GM12891 (cell line): ENCODE measurements at regions not wholly inside any gene's neighbourhood (a gene's known extent, or its start where the extent isn't known, plus 50 kb on each side); places are given as distances from the start of the nearest gene placed in this dataset.

Experiments used
- PAX5 ChIP-seq: IDR thresholded peaks from 2 replicates; pipeline ENCODE4 v1.6.1; 2011; ENCODE audit warnings: low read length, moderate library complexity, mild to moderate bottlenecking; ENCODE audit not compliant: insufficient read depth, severe bottlenecking
- POLR2A ChIP-seq: IDR thresholded peaks from 2 replicates; pipeline ENCODE4 v1.6.1; 2011; ENCODE audit warnings: low read depth, low read length, control low read depth
- POLR2AphosphoS5 ChIP-seq: IDR thresholded peaks from 2 replicates; pipeline ENCODE4 v1.6.1; 2011; ENCODE audit warnings: low read depth, low read length, control low read depth
- SPI1 ChIP-seq: IDR thresholded peaks from 2 replicates; pipeline ENCODE4 v1.6.1; 2011; ENCODE audit warnings: low read depth, low read length, control low read depth
- TAF1 ChIP-seq: IDR thresholded peaks from 2 replicates; pipeline ENCODE4 v1.6.1; 2011; ENCODE audit warnings: low read depth, low read length, control low read depth

GRCh38 chr5:111935835-111936234 lies 178.8 kb upstream of the NREP start:
- TF ChIP-seq PAX5 (no peak), POLR2AphosphoS5 (no peak), POLR2A (no peak), SPI1 (no peak), TAF1 (no peak)
